MM.1S (cell line): ENCODE measurements at regions not wholly inside any gene's neighbourhood (a gene's known extent, or its start where the extent isn't known, plus 50 kb on each side); places are given as distances from the start of the nearest gene placed in this dataset.

ENCODE experiments used
- DNase-seq: peaks from one replicate; pipeline ENCODE4 v3.0.0-alpha.2; 2015
- H2AFZ ChIP-seq: fragments of 300-600 bp; sonication (generic); 2 replicates; pipeline ENCODE4 v1.6.0; 2016; ENCODE audit warnings: antibody characterized with exemption, low read length
- H3F3A ChIP-seq: fragments of 300-600 bp; sonication (generic); 2 replicates; pipeline ENCODE4 v1.6.1; 2016; ENCODE audit warnings: mild to moderate bottlenecking, antibody characterized with exemption, low read length, moderate library complexity, mixed read lengths; ENCODE audit not compliant: insufficient read depth
- H3K27ac ChIP-seq: fragments of 300-600 bp; sonication (generic); 2 replicates; pipeline ENCODE4 v1.5.1; 2016; ENCODE audit warnings: mild to moderate bottlenecking, low read length
- H3K27me3 ChIP-seq: fragments of 300-600 bp; sonication (generic); replicated peaks from 2 replicates; pipeline ENCODE4 v1.6.0; 2016; ENCODE audit warnings: low read length; ENCODE audit not compliant: insufficient read depth
- H3K36me3 ChIP-seq: fragments of 300-600 bp; sonication (generic); replicated peaks from 2 replicates; pipeline ENCODE4 v1.6.1; 2016; ENCODE audit warnings: mild to moderate bottlenecking, low read length, mixed read lengths; ENCODE audit not compliant: insufficient read depth
- H3K4me1 ChIP-seq: fragments of 300-600 bp; sonication (generic); 2 replicates; pipeline ENCODE4 v1.6.1; 2016; ENCODE audit warnings: low read length, mixed read lengths
- H3K4me2 ChIP-seq: fragments of 300-600 bp; sonication (generic); 2 replicates; pipeline ENCODE4 v1.6.0; 2016; ENCODE audit warnings: low read depth, low read length
- H3K4me3 ChIP-seq: fragments of 300-600 bp; sonication (generic); 2 replicates; pipeline ENCODE4 v1.5.1; 2016; ENCODE audit warnings: low read length, mixed read lengths
- H3K79me2 ChIP-seq: fragments of 300-600 bp; sonication (generic); 2 replicates; pipeline ENCODE4 v1.6.1; 2016; ENCODE audit warnings: mixed run types, low read length, mixed read lengths
- H3K9ac ChIP-seq: fragments of 300-600 bp; sonication (generic); 2 replicates; pipeline ENCODE4 v1.6.1; 2016; ENCODE audit warnings: low read length, mixed read lengths
- H3K9me2 ChIP-seq: fragments of 300-600 bp; sonication (generic); replicated peaks from 2 replicates; pipeline ENCODE4 v1.6.1; 2016; ENCODE audit warnings: mild to moderate bottlenecking, low read length, mixed read lengths; ENCODE audit not compliant: insufficient read depth
- H3K9me3 ChIP-seq: fragments of 300-600 bp; sonication (generic); replicated peaks from 2 replicates; pipeline ENCODE4 v1.6.1; 2016; ENCODE audit warnings: mild to moderate bottlenecking, low read length, mixed read lengths; ENCODE audit not compliant: insufficient read depth
- H4K20me1 ChIP-seq: fragments of 300-600 bp; sonication (generic); 2 replicates; pipeline ENCODE4 v1.6.1; 2016; ENCODE audit warnings: mild to moderate bottlenecking, low read length, moderate library complexity, mixed read lengths; ENCODE audit not compliant: insufficient read depth
- CTCF ChIP-seq: fragments of 300-600 bp; sonication (generic); IDR thresholded peaks from 2 replicates; pipeline ENCODE4 v1.5.1; 2016; ENCODE audit warnings: antibody characterized with exemption, low read length, mixed read lengths
- EZH2 ChIP-seq: fragments of 300-600 bp; sonication (generic); optimal IDR thresholded peaks from 2 replicates; pipeline ENCODE3; 2017; ENCODE audit warnings: low read depth, mild to moderate bottlenecking, antibody characterized with exemption, low read length, mixed read lengths
- EZH2phosphoT487 ChIP-seq: fragments of 300-600 bp; sonication (generic); IDR thresholded peaks from 2 replicates; pipeline ENCODE4 v1.6.1; 2018; ENCODE audit warnings: antibody characterized with exemption, low read length

DNA sequence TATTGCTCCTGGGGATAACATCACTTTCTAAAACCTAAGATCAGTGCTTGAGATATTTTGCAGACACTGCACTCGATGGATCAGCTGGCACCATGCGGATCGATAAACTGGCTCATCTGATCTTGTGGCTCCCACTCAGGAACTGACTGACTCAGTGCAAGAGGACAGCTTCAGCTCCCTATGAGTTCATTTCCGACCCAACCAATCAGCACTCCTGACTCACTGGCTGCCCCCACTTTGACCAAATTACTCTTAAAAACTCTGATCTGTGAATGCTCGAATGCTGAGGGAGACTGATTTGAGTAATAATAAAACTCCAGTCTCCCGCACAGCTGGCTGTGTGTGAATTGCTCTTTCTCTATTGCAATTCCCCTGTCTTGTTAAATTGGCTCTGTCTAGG is 110.1 kb downstream of the ANAPC4 start:
- H3K27ac ChIP-seq: no peak overlapping the region
- DNase-seq: no peak

DNA sequence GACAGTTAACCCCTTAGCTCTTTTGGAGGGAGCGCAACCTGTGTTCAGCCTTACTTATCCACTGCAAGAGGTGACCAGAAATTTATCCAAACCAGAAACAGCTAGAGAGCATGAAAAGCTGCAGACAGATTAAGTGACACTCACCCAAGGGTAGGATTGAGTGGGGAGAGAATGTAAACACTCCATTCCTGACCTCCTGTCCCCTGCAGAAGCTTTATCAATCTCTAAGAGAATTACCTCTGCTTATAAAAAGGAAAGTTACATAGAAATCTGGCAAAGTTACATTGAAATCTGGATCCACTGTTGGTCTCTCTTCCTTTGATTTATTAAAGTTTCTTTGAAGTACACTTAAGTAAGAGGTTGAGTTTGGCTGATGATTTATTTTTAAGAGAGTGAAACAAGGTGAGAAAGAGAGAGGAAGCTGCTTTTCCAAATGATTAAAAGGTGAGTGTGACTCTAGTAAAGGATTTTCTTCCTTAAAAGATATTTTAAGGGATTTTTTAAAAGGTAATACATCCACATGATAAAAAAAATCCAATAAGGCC is 112.3 kb downstream of the ANAPC4 start:
- Histone ChIP-seq H3F3A (no peaks in the 10 kb centered on the region), H2AFZ (no peak overlapping the region), H3K9me3 (no peaks in the 10 kb centered on the region), H3K79me2 (no peaks in the 10 kb centered on the region), H3K4me2 (no peak overlapping the region), H3K9ac (no peak overlapping the region), H4K20me1 (no peaks in the 10 kb centered on the region), H3K4me1 (no peaks in the 10 kb centered on the region), H3K27ac (no peak overlapping the region), H3K36me3 (no peaks in the 10 kb centered on the region), H3K27me3 (no peaks in the 10 kb centered on the region), H3K9me2 (no peaks in the 10 kb centered on the region), H3K4me3 (no peak overlapping the region)
- TF ChIP-seq EZH2 (no peak), CTCF (no peak), EZH2phosphoT487 (no peak)
- DNase-seq: no peak

More for the DNA sequence above, 110.1 kb downstream of the ANAPC4 start:
- H3K4me3 ChIP-seq: no peak overlapping the region
- H4K20me1 ChIP-seq: no peaks in the 10 kb centered on the region
- H3K9ac ChIP-seq: no peak overlapping the region
- no peaks in the 10 kb centered on the region for H3K79me2 ChIP-seq
- no peak overlapping the region for H2AFZ ChIP-seq
- no peaks in the 10 kb centered on the region for H3K36me3 ChIP-seq
- no peaks in the 10 kb centered on the region for H3K4me1 ChIP-seq
- H3K9me3 ChIP-seq: no peaks in the 10 kb centered on the region
- H3F3A ChIP-seq: no peaks in the 10 kb centered on the region
- no peak overlapping the region for H3K4me2 ChIP-seq
- H3K27me3 ChIP-seq: no peaks in the 10 kb centered on the region
- TF ChIP-seq EZH2 (no peak), CTCF (no peak), EZH2phosphoT487 (no peak)
- no peaks in the 10 kb centered on the region for H3K9me2 ChIP-seq

DNA sequence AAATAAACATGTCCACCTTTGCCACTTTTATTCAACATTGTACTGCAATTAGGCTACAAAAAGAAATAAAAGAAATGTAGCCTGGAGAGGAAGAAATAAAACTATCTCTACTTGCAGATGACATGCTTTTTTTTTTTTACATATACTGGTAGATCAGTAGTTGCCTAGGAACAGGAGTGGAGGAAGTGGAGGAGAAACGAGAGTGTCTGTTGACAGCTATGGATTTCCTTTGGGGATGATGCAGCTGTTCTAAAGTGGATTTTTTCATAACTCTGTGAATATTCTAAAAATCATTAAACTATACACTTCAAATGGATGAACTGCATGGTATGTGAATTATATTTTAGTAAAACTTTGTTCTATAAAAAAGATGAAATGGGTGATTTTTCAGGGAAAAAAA is 116.4 kb downstream of the ANAPC4 start:
- no peak overlapping the region for H2AFZ ChIP-seq
- no peak overlapping the region for H3K9ac ChIP-seq
- no peaks in the 10 kb centered on the region for H4K20me1 ChIP-seq
- no peak overlapping the region for H3K27ac ChIP-seq
- no peaks in the 10 kb centered on the region for H3K4me1 ChIP-seq
- H3K9me2 ChIP-seq: no peaks in the 10 kb centered on the region
- no peak overlapping the region for H3K4me2 ChIP-seq
- no peak overlapping the region for H3K4me3 ChIP-seq
- TF ChIP-seq CTCF: no peak
- TF ChIP-seq EZH2phosphoT487: no peak
- TF ChIP-seq EZH2: no peak
- no peaks in the 10 kb centered on the region for H3K36me3 ChIP-seq
- no peaks in the 10 kb centered on the region for H3F3A ChIP-seq
- no peaks in the 10 kb centered on the region for H3K79me2 ChIP-seq
- no peaks in the 10 kb centered on the region for H3K27me3 ChIP-seq
- DNase-seq: no peak
- no peaks in the 10 kb centered on the region for H3K9me3 ChIP-seq
